ENCODE measurements at regions not wholly inside any gene's neighbourhood (a gene's known extent, or its start where the extent isn't known, plus 50 kb on each side); places are given as distances from the start of the nearest gene placed in this dataset.

GRCh38 chr14:42671636-42672035, 1065.0 kb downstream of the LRFN5 start:
- DNase-seq: no peak
- Mint-ChIP-seq H3K4me1 (ENCODE audit: low read depth) (no peaks in the 10 kb centered on the region), H3K27ac (no peak overlapping the region), H3K27me3 (ENCODE audit: insufficient read depth) (no peaks in the 10 kb centered on the region), H3K36me3 (ENCODE audit: low read depth) (peaks cover 7% of the 10 kb centered on the region; the same call in 1 of the 2 replicates), H3K9me3 (peaks cover 44% of the 10 kb centered on the region), H3K4me3 (no peak overlapping the region)
- TF ChIP-seq, protein P1, sequence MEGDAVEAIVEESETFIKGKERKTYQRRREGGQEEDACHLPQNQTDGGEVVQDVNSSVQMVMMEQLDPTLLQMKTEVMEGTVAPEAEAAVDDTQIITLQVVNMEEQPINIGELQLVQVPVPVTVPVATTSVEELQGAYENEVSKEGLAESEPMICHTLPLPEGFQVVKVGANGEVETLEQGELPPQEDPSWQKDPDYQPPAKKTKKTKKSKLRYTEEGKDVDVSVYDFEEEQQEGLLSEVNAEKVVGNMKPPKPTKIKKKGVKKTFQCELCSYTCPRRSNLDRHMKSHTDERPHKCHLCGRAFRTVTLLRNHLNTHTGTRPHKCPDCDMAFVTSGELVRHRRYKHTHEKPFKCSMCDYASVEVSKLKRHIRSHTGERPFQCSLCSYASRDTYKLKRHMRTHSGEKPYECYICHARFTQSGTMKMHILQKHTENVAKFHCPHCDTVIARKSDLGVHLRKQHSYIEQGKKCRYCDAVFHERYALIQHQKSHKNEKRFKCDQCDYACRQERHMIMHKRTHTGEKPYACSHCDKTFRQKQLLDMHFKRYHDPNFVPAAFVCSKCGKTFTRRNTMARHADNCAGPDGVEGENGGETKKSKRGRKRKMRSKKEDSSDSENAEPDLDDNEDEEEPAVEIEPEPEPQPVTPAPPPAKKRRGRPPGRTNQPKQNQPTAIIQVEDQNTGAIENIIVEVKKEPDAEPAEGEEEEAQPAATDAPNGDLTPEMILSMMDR (IDR thresholded peaks at IDR 0.05): no peak

DNA sequence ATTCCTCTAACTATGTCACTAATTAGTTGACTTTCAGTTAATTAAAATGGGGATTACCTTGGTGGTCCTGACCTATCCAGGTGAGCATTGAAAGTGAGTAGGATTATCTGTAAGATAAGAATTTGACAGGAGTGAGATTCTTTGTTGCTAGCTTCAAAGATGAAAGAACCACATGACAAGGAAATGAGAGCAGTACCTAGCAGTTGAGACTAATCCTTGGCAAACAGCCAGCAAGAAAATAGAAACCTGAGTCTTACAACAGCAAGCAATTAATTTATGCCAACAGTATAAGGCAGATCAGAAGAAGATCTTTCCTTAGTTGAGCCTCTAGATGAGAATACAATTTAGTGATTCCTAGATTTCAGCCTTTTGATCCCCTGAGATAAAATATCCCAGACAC, 1058.4 kb downstream of the LRFN5 start:
- H3K36me3 Mint-ChIP-seq (ENCODE audit: low read depth): peaks cover 5% of the 10 kb centered on the region; the same call in 1 of the 2 replicates
- H3K4me1 Mint-ChIP-seq (ENCODE audit: low read depth): no peaks in the 10 kb centered on the region
- H3K4me3 Mint-ChIP-seq: no peak overlapping the region
- TF ChIP-seq, protein P1 (IDR thresholded peaks at IDR 0.05): no peak
- no peak for DNase-seq
- no peak overlapping the region for H3K27ac Mint-ChIP-seq
- no peaks in the 10 kb centered on the region for H3K27me3 Mint-ChIP-seq (ENCODE audit: insufficient read depth)
- peaks cover 51% of the 10 kb centered on the region for H3K9me3 Mint-ChIP-seq

GRCh38 chr14:42664190-42664589, 1057.5 kb downstream of the LRFN5 start:
- no peaks in the 10 kb centered on the region for H3K4me1 Mint-ChIP-seq (ENCODE audit: low read depth)
- DNase-seq: no peak
- peaks cover 56% of the 10 kb centered on the region for H3K9me3 Mint-ChIP-seq
- H3K27ac Mint-ChIP-seq: no peak overlapping the region
- H3K4me3 Mint-ChIP-seq: no peak overlapping the region
- H3K27me3 Mint-ChIP-seq (ENCODE audit: insufficient read depth): no peaks in the 10 kb centered on the region
- TF ChIP-seq, protein P1 (IDR thresholded peaks at IDR 0.05): no peak
- peaks cover 10% of the 10 kb centered on the region for H3K36me3 Mint-ChIP-seq (ENCODE audit: low read depth)

DNA sequence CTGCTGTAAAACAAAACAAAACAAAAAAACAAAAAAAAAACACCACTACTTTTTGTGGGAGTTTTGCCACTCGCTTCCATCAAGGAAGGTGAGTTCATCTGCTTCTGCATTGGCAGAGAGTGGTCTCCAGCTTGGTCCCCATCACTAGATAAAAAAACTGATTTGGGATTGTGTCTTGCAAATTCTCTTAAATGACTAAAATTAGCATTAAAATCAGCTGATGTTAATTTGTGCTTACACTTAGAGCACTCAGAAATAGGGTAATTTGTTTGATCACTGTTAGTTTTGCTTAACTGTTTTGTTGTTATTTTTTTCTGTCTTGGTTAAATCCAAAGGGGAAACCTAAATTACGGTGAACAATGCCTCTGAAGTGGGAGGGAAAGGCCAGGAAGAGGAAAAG, 1048.0 kb downstream of the LRFN5 start:
- Mint-ChIP-seq H3K9me3 (peaks cover 35% of the 10 kb centered on the region), H3K36me3 (ENCODE audit: low read depth) (peaks cover 7% of the 10 kb centered on the region), H3K4me1 (ENCODE audit: low read depth) (no peaks in the 10 kb centered on the region), H3K27ac (no peak overlapping the region), H3K27me3 (ENCODE audit: insufficient read depth) (no peaks in the 10 kb centered on the region), H3K4me3 (no peak overlapping the region)
- TF ChIP-seq, protein P1 (IDR thresholded peaks at IDR 0.05): no peak
- no peak for DNase-seq

DNA sequence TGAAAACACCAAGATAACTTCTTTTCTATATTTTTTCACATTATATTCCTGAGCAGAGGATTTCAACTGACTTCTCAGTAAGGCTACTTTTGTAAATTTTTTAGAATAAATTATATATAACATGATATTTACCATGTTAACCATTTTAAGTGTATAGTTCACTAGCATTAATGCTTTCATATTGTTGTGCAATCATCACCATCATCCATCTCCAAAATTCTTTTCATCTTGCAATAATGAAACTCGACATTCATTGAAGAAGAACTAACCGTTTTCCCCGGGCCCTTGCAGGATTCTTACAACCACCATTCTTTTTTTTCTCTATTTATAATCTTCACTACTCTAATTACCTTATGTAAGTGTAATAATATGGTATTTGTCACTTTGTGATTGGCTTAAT, 1036.1 kb downstream of the LRFN5 start:
- TF ChIP-seq, protein P1 (IDR thresholded peaks at IDR 0.05): no peak
- peaks cover 26% of the 10 kb centered on the region for H3K9me3 Mint-ChIP-seq
- no peaks in the 10 kb centered on the region; the same call in 1 of the 2 replicates for H3K27me3 Mint-ChIP-seq (ENCODE audit: insufficient read depth)
- H3K27ac Mint-ChIP-seq: no peak overlapping the region
- no peak overlapping the region for H3K4me3 Mint-ChIP-seq
- no peak for DNase-seq
- no peaks in the 10 kb centered on the region for H3K36me3 Mint-ChIP-seq (ENCODE audit: low read depth)
- no peaks in the 10 kb centered on the region for H3K4me1 Mint-ChIP-seq (ENCODE audit: low read depth)

Measured in HFFc6 (cell line).